Heart left ventricle (tissue), 16 donors: ENCODE measurements at regions not wholly inside any gene's neighbourhood (a gene's known extent, or its start where the extent isn't known, plus 50 kb on each side); places are given as distances from the start of the nearest gene placed in this dataset.
"Not testable (repeated sequence)": the region's sequence is repeated elsewhere in the genome, so short reads cannot be mapped to it uniquely, and the experiment has no call there.

Experiments used
- ATAC-seq, 4 donors: fragments of 200-7000 bp; cut with Tn5 transposase; one replicate each; pipeline ENCODE4 v1.9.1; 2020 to 2022; ENCODE audit warnings: moderate library complexity in 4 of 4, mild to moderate bottlenecking in 3 of 4, moderate number of reproducible peaks in 1 of 4
- DNase-seq, 5 donors: peaks; one replicate each; pipeline ENCODE4 v3.0.0-alpha.2; 2020
- H3K27ac ChIP-seq, 12 donors: fragments of 200-600 bp; sonication (generic) in 4 of 12; one replicate each; pipeline versions ENCODE4 v1.5.0 to v1.8.0; 2016 to 2022; ENCODE audit warnings: mild to moderate bottlenecking in 2 of 12
- H3K27me3 ChIP-seq, 9 donors: fragments of 200-600 bp; sonication (generic) in 2 of 9; one replicate each; pipeline versions ENCODE4 v1.5.1 to v1.8.0; 2016 to 2022; ENCODE audit warnings: mild to moderate bottlenecking in 3 of 9
- H3K36me3 ChIP-seq, 9 donors: fragments of 200-600 bp; sonication (generic) in 2 of 9; one replicate each; pipeline versions ENCODE4 v1.5.0 to v1.8.0; 2018 to 2022; ENCODE audit warnings: mild to moderate bottlenecking in 2 of 9
- H3K4me1 ChIP-seq, 12 donors: fragments of 200-600 bp; sonication (generic) in 4 of 12; one replicate each; pipeline versions ENCODE4 v1.5.0 to v1.8.0; 2016 to 2022; ENCODE audit warnings: mild to moderate bottlenecking in 3 of 12
- H3K4me3 ChIP-seq, 12 donors: fragments of 200-600 bp; sonication (generic) in 4 of 12; one replicate each; pipeline versions ENCODE4 v1.5.0 to v1.8.0; 2017 to 2022; ENCODE audit warnings: mild to moderate bottlenecking in 9 of 12, moderate library complexity in 4 of 12
- H3K9me3 ChIP-seq, 12 donors: fragments of 200-600 bp; sonication (generic) in 4 of 12; one replicate each; pipeline versions ENCODE4 v1.5.0 to v1.8.0; 2016 to 2022; ENCODE audit warnings: mild to moderate bottlenecking in 1 of 12
- CTCF ChIP-seq, 12 donors: fragments of 200-600 bp; sonication (generic) in 4 of 12; IDR thresholded peaks; one replicate each; pipeline versions ENCODE4 v1.5.0 to v1.8.0; 2018 to 2022; ENCODE audit warnings: antibody characterized with exemption in 12 of 12, mild to moderate bottlenecking in 5 of 12
- POLR2A ChIP-seq, 2 donors: fragments of 450-650 bp; IDR thresholded peaks; one replicate each; pipeline ENCODE4 v1.6.1; 2017; ENCODE audit warnings: antibody characterized with exemption in 2 of 2, mild to moderate bottlenecking in 2 of 2, moderate library complexity in 2 of 2
- WGBS, 4 donors: extraction: QIAGEN DNeasy Blood & Tissue Kit in 2 of 4; methylation state at CpG; one replicate each; pipeline versions ENCODE4 v1.1.5 to v1.1.7; 2013 to 2018; 5-methylcytosine and 5-hydroxymethylcytosine counted together
- intact Hi-C, 10 donors: fragments of 100-400 bp; cut with DNase I; formaldehyde crosslinking; loops; one replicate each; pipeline versions ENCODE4 v1.11.1 to v1.14.2; 2022
- donor health status: ischemic (EF 13 %, LVEDD 7.1; RV severe dilation, severe dysfunction).
- donor health status: healthy with polysubstance abuse.
- donor health status: DM: no; HTN: yes; CAD: no.
- donor health status: DM: no; HTN: no; CAD: no.
- donor health status: ischemic (EF 25% LVEDD 6.9; RV normal size, moderate dysfunction).
- donor health status: ischemic (EF 25% LVEDD 5.7; RV mildly dilated, moderate dysfunction).
- donor health status: healthy.
- donor health status: DM: yes; HTN: yes; CAD: no.
- donor health status: ischemic (EF 35%, LVEDD 5.7; RV mildly dilated, moderate dysfunction).
- donor health status: nonischemic (EF 11% LVEDD 7.7; RV severe dilation, severe dysfunction).
- donor health status: DM: yes; HTN: yes; CAD: no.
- donor health status: PGD.
- donor health status: ischemic (EF 29% LVEDD 5.4; RV normal size, mild dysfunction).
- donor health status: nonischemic (EF 23%, LVEDD 6.1; RV moderate dilation, normal function).

GRCh38 chr4:43189741-43190140, 297.2 kb downstream of the GRXCR1 start:
- TF ChIP-seq POLR2A (IDR thresholded peaks at IDR 0.05), result no peak
- no peak for TF ChIP-seq CTCF (IDR thresholded peaks at IDR 0.05)
- WGBS, 4 donors, result 72 to 90% (median 84%) methylated on average over 4 of the region's 4 CpGs
- DNase-seq (no peak), ATAC-seq (no peak)
- H3K27me3 ChIP-seq, result no peaks in the 10 kb centered on the region
- no peaks in the 10 kb centered on the region for H3K36me3 ChIP-seq
- H3K4me3 ChIP-seq, result no peak overlapping the region
- no peaks in the 10 kb centered on the region for H3K4me1 ChIP-seq
- intact Hi-C loops, result no loop called here
- H3K27ac ChIP-seq, result no peak overlapping the region
- H3K9me3 ChIP-seq, result no peaks in the 10 kb centered on the region

GRCh38 chr4:43212576-43212975, 320.1 kb downstream of the GRXCR1 start:
- H3K9me3 ChIP-seq, H3K4me1 ChIP-seq, H3K36me3 ChIP-seq, DNase-seq, H3K27ac ChIP-seq, ATAC-seq, H3K4me3 ChIP-seq, intact Hi-C loops, H3K27me3 ChIP-seq: not testable (repeated sequence)
- WGBS, 4 donors, result 61 to 88% (median 71%) methylated on average over 1 of the region's 1 CpG

DNA sequence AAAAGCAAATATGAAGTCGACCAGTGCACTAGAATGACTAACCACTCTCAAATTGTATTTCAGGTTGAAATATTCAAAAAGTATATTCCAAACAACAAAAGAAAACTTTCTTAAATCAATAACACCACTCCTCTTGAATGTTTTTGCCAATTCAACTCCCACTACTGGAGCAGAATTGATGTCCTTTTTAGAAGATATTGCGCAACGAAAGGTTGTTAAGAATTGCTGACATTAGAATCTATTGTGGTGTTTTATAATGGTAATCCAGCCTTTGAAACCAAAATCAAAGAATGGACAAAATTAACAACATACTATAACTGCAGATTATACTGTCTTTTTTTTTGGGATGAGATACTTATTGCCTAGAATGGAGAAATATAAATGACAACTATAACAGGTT, 331.3 kb downstream of the GRXCR1 start:
- no peak for DNase-seq
- ATAC-seq, result no peak
- no peaks in the 10 kb centered on the region for H3K9me3 ChIP-seq
- no peaks in the 10 kb centered on the region for H3K36me3 ChIP-seq
- no peak overlapping the region for H3K27ac ChIP-seq
- no peaks in the 10 kb centered on the region for H3K27me3 ChIP-seq
- intact Hi-C loops, result no loop called here
- H3K4me1 ChIP-seq, result no peaks in the 10 kb centered on the region
- no peak overlapping the region for H3K4me3 ChIP-seq
- WGBS, 4 donors, result 86 to 94% (median 92%) methylated on average over 3 of the region's 3 CpGs
- TF ChIP-seq CTCF (IDR thresholded peaks at IDR 0.05), result no peak
- no peak for TF ChIP-seq POLR2A (IDR thresholded peaks at IDR 0.05)

GRCh38 chr4:43224559-43224958, 332.0 kb downstream of the GRXCR1 start:
- intact Hi-C loops, result no loop called here
- no peak for DNase-seq
- Histone ChIP-seq H3K4me3 (no peak overlapping the region), H3K27ac (no peak overlapping the region), H3K9me3 (no peaks in the 10 kb centered on the region), H3K4me1 (no peaks in the 10 kb centered on the region), H3K36me3 (no peaks in the 10 kb centered on the region), H3K27me3 (no peaks in the 10 kb centered on the region)
- ATAC-seq, result no peak
- TF ChIP-seq POLR2A (IDR thresholded peaks at IDR 0.05) (no peak), CTCF (IDR thresholded peaks at IDR 0.05) (no peak)
- WGBS, 4 donors, result 38 to 55% (median 48%) methylated on average over 2 of the region's 2 CpGs

DNA sequence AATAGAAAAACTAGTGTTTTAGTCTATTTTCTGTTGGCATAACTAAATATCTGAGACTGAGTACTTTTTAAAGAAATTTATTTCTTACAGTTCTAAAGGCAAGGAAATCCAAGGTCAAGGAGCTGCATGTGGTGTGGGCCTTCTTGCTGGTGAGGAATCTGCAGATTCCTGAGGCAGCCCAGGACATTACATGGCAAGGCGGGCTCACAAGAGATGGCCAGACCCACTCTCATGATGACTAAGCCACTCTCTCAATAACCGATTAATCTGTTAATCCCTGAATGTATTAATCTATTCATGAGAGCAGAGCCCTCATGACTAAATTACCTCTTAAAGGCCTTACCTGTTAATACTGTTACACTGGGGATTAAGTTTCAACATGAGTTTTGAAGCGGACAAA, 340.8 kb downstream of the GRXCR1 start:
- no peak for DNase-seq
- Histone ChIP-seq H3K4me3 (no peak overlapping the region), H3K36me3 (no peaks in the 10 kb centered on the region), H3K27ac (no peak overlapping the region), H3K4me1 (no peaks in the 10 kb centered on the region), H3K9me3 (no peaks in the 10 kb centered on the region), H3K27me3 (no peaks in the 10 kb centered on the region)
- ATAC-seq, result no peak
- intact Hi-C loops, result no loop called here
- TF ChIP-seq CTCF (IDR thresholded peaks at IDR 0.05) (no peak), POLR2A (IDR thresholded peaks at IDR 0.05) (no peak)
- 89 to 93% (median 90%) methylated on average over 3 of the region's 3 CpGs for WGBS, 4 donors
